ENCODE measurements at regions not wholly inside any gene's neighbourhood (a gene's known extent, or its start where the extent isn't known, plus 50 kb on each side); places are given as distances from the start of the nearest gene placed in this dataset.
"Not testable (repeated sequence)": the region's sequence is repeated elsewhere in the genome, so short reads cannot be mapped to it uniquely, and the experiment has no call there.

GRCh38 chr19:28595722-28596480 is 617.0 kb downstream of the UQCRFS1 start:
- Mint-ChIP-seq H3K9me3 (peaks cover 7% of the 10 kb centered on the region), H3K27ac (no peak overlapping the region), H3K4me3 (no peak overlapping the region), H3K36me3 (ENCODE audit: low read depth) (no peaks in the 10 kb centered on the region), H3K4me1 (peaks cover 3% of the 10 kb centered on the region), H3K27me3 (no peaks in the 10 kb centered on the region)
- TF ChIP-seq, protein P1, sequence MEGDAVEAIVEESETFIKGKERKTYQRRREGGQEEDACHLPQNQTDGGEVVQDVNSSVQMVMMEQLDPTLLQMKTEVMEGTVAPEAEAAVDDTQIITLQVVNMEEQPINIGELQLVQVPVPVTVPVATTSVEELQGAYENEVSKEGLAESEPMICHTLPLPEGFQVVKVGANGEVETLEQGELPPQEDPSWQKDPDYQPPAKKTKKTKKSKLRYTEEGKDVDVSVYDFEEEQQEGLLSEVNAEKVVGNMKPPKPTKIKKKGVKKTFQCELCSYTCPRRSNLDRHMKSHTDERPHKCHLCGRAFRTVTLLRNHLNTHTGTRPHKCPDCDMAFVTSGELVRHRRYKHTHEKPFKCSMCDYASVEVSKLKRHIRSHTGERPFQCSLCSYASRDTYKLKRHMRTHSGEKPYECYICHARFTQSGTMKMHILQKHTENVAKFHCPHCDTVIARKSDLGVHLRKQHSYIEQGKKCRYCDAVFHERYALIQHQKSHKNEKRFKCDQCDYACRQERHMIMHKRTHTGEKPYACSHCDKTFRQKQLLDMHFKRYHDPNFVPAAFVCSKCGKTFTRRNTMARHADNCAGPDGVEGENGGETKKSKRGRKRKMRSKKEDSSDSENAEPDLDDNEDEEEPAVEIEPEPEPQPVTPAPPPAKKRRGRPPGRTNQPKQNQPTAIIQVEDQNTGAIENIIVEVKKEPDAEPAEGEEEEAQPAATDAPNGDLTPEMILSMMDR (IDR thresholded peaks at IDR 0.05) = no peak
- ChIA-PET POLR2A (no interaction called here), CTCF (no interaction called here)
- no peak for DNase-seq
- intact Hi-C loops (cut with micrococcal nuclease) = no loop called here
- ATAC-seq (ENCODE audit: low read depth) = no peak

- no peak overlapping the region for H3K4me3 Mint-ChIP-seq
- intact Hi-C loops (cut with micrococcal nuclease) = no loop called here
- peaks cover 8% of the 10 kb centered on the region for H3K4me1 Mint-ChIP-seq
- POLR2A ChIA-PET = no interaction called here
- no peak for DNase-seq
- TF ChIP-seq, protein P1 (IDR thresholded peaks at IDR 0.05) = no peak
- H3K27ac Mint-ChIP-seq = no peak overlapping the region
- ATAC-seq (ENCODE audit: low read depth) = no peak
- no peaks in the 10 kb centered on the region for H3K36me3 Mint-ChIP-seq (ENCODE audit: low read depth)
- H3K9me3 Mint-ChIP-seq = peaks cover 7% of the 10 kb centered on the region
- H3K27me3 Mint-ChIP-seq = no peaks in the 10 kb centered on the region
- CTCF ChIA-PET = no interaction called here
Measured at GRCh38 chr19:28594737-28595136, 618.2 kb downstream of the UQCRFS1 start.

DNA sequence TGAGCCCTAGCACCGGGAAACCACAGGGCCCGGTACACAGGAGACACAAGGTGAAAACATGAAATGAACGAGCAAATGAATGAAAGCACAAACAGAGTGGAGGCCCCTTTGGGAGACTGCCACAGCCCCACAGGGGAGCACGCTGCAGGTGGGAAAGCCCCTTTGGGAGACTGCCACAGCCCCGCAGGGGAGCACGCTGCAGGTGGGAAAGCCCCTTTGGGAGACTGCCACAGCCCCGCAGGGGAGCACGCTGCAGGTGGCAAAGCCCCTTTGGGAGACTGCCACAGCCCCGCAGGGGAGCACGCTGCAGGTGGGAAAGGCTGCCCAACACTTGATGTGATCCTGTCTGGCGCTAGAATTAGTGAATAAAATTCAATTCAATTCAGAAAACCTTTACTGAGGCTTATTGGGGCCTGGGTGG is 623.0 kb downstream of the UQCRFS1 start:
- peaks cover 12% of the 10 kb centered on the region for H3K4me1 Mint-ChIP-seq
- CTCF ChIA-PET; H3K27me3 Mint-ChIP-seq; POLR2A ChIA-PET; H3K9me3 Mint-ChIP-seq; DNase-seq; H3K36me3 Mint-ChIP-seq (ENCODE audit: low read depth); H3K4me3 Mint-ChIP-seq; intact Hi-C loops (cut with micrococcal nuclease); H3K27ac Mint-ChIP-seq: not testable (repeated sequence)
- peak; percentile 31 for ATAC-seq (ENCODE audit: low read depth)

GRCh38 chr19:28586474-28586873 is 626.5 kb downstream of the UQCRFS1 start:
- TF ChIP-seq, protein P1 (IDR thresholded peaks at IDR 0.05) = no peak
- ChIA-PET CTCF (no interaction called here), POLR2A (no interaction called here)
- intact Hi-C loops (cut with micrococcal nuclease) = no loop called here
- Mint-ChIP-seq H3K9me3 (peaks cover 2% of the 10 kb centered on the region), H3K4me3 (no peak overlapping the region), H3K27me3 (no peaks in the 10 kb centered on the region), H3K4me1 (peaks cover 10% of the 10 kb centered on the region), H3K36me3 (ENCODE audit: low read depth) (no peaks in the 10 kb centered on the region), H3K27ac (no peak overlapping the region)
- no peak for DNase-seq
- ATAC-seq (ENCODE audit: low read depth) = no peak

- no peak overlapping the region for H3K27ac Mint-ChIP-seq
- no peak for DNase-seq
- no peaks in the 10 kb centered on the region for H3K27me3 Mint-ChIP-seq
- TF ChIP-seq, protein P1 (IDR thresholded peaks at IDR 0.05) = no peak
- ChIA-PET POLR2A (no interaction called here), CTCF (no interaction called here)
- H3K36me3 Mint-ChIP-seq (ENCODE audit: low read depth) = no peaks in the 10 kb centered on the region
- H3K9me3 Mint-ChIP-seq = peaks cover 2% of the 10 kb centered on the region
- no peak for ATAC-seq (ENCODE audit: low read depth)
- H3K4me1 Mint-ChIP-seq = peaks cover 8% of the 10 kb centered on the region
- intact Hi-C loops (cut with micrococcal nuclease) = no loop called here
- no peak overlapping the region for H3K4me3 Mint-ChIP-seq
Measured at GRCh38 chr19:28585796-28586195, 627.2 kb downstream of the UQCRFS1 start.

DNA sequence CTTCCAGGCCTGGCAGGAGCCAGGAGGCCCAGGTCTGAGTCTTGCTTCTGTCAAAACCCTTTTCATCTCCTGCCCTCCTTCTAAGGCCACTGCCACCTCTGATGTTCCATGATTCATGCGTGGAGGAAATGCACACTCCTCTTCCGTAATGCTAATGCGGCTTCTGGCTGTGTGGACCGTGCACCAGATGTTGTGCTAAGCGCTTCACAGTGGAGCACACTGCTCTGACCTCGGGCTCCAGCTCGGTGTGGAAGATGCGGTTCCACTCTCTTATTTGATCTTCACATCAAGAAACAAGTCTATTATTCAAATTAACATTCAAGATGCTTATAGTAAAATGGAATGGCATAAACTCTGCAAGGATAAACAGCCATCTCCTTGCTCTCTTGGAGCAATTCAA is 629.2 kb downstream of the UQCRFS1 start:
- intact Hi-C loops (cut with micrococcal nuclease) = no loop called here
- CTCF ChIA-PET = no interaction called here
- ATAC-seq (ENCODE audit: low read depth) = no peak
- Mint-ChIP-seq H3K4me3 (no peak overlapping the region), H3K4me1 (no peaks in the 10 kb centered on the region), H3K27me3 (no peaks in the 10 kb centered on the region), H3K36me3 (ENCODE audit: low read depth) (no peaks in the 10 kb centered on the region), H3K27ac (no peak overlapping the region), H3K9me3 (peaks cover 2% of the 10 kb centered on the region)
- POLR2A ChIA-PET = no interaction called here
- no peak for DNase-seq
- TF ChIP-seq, protein P1 (IDR thresholded peaks at IDR 0.05) = no peak
